Smooth muscle cell (in vitro differentiated cells): ENCODE measurements at regions not wholly inside any gene's neighbourhood (a gene's known extent, or its start where the extent isn't known, plus 50 kb on each side); places are given as distances from the start of the nearest gene placed in this dataset.

Experiments used
- DNase-seq: peaks from one replicate; lab custom pipeline; 2025; ENCODE audit not compliant: unreplicated experiment; lab: John Stamatoyannopoulos, UW
- H2AFZ ChIP-seq: fragments of 200-600 bp; sonication (generic); 2 replicates; pipeline ENCODE4 v1.6.0; 2016; ENCODE audit warnings: antibody characterized with exemption, low read depth, mild to moderate bottlenecking
- H3F3A ChIP-seq: fragments of 200-600 bp; sonication (generic); 2 replicates; pipeline ENCODE4 v1.6.0; 2017; ENCODE audit warnings: antibody characterized with exemption, low read depth
- H3K27ac ChIP-seq: fragments of 200-600 bp; sonication (generic); 2 replicates; pipeline ENCODE4 v1.5.1; 2016; ENCODE audit warnings: low read depth, mild to moderate bottlenecking
- H3K27me3 ChIP-seq: fragments of 200-600 bp; sonication (generic); 2 replicates; pipeline ENCODE4 v1.6.1; 2016; ENCODE audit warnings: low read depth, mild to moderate bottlenecking
- H3K36me3 ChIP-seq: fragments of 200-600 bp; sonication (generic); 2 replicates; pipeline ENCODE4 v1.5.1; 2016; ENCODE audit warnings: low read depth
- H3K4me1 ChIP-seq: fragments of 200-600 bp; sonication (generic); 2 replicates; pipeline ENCODE4 v1.5.1; 2016; ENCODE audit warnings: low read depth
- H3K4me2 ChIP-seq: fragments of 200-600 bp; sonication (generic); 2 replicates; pipeline ENCODE4 v1.6.0; 2016; ENCODE audit warnings: mild to moderate bottlenecking
- H3K4me3 ChIP-seq: fragments of 200-600 bp; sonication (generic); 2 replicates; pipeline ENCODE4 v1.5.1; 2016; ENCODE audit warnings: mild to moderate bottlenecking
- H3K79me2 ChIP-seq: fragments of 200-600 bp; sonication (generic); 2 replicates; pipeline ENCODE4 v1.6.0; 2016; ENCODE audit warnings: low read depth, mild to moderate bottlenecking
- H3K9ac ChIP-seq: fragments of 200-600 bp; sonication (generic); 2 replicates; pipeline ENCODE4 v1.6.0; 2016; ENCODE audit warnings: low read depth
- H3K9me3 ChIP-seq: fragments of 200-600 bp; sonication (generic); replicated peaks from 2 replicates; pipeline ENCODE4 v1.5.1; 2016; ENCODE audit warnings: low read depth
- H4K20me1 ChIP-seq: fragments of 200-600 bp; sonication (generic); 2 replicates; pipeline ENCODE4 v1.6.0; 2016; ENCODE audit warnings: low read depth
- WGBS: methylation state at CpG from one replicate; pipeline ENCODE4 v1.1.7; 2016; ENCODE audit warnings: low lambda C conversion rate; 5-methylcytosine and 5-hydroxymethylcytosine counted together
- TF ChIP-seq, protein P1 (sequence below): fragments of 200-600 bp; sonication (generic); IDR thresholded peaks from 2 replicates; pipeline ENCODE4 v1.5.1; 2017; ENCODE audit warnings: borderline replicate concordance, mild to moderate bottlenecking, antibody characterized with exemption; ENCODE audit not compliant: insufficient read depth, poor library complexity, severe bottlenecking

- WGBS, result 66% methylated on average over 2 of the region's 2 CpGs
Measured at GRCh38 chr5:117205894-117206293, 631.3 kb upstream of the SEMA6A start.

DNA sequence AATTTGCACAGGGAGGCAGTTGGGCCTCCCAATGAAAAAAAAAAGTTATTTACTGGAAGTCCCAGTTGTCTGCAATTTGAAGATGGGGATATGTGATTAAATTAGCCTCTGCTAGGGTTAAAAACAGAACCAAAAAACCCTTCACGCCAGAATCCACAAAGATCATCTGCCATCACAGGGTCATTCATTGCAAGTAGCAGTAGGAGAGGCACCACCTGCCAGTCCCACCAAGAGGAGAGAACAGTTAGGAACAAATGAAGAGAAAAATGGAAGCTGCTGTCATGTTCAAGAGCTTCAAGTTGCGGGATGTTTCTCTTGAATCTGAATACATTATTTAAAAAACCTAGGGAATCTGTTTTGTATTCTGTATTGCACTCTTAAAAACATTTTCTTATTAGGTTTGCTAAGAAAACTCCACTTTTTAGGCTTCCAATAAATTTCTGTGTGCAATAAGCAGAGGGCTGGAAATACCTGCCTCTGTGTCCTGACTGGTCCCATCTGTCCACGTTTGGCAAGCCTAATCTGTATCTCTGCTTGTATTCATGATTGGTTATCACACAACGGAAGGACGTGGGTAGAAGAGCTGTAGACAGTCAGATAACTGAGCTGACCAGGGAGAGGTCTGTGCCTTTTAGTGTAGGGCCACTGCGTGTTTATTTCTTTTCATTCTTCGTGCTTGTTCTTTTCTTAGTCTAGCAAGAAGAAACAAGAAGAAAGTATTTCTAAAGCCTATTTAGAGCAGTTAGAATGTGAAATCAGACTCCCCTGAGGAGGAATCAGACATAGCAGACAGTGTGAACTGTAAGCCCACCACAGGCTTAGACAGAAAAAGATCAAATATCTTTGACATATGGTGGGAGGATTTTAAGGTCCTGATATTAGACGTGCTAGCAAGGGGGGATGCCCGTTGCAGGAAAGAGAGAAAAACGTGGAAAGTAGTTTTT, 630.6 kb upstream of the SEMA6A start:
- H2AFZ ChIP-seq, result peak overlapping the region; percentile 89
- WGBS, result 38% methylated on average over 10 of the region's 10 CpGs

More at GRCh38 chr5:117205894-117206293, 631.3 kb upstream of the SEMA6A start:
- Histone ChIP-seq H3K27ac (no peak overlapping the region), H2AFZ (peak overlapping the region; percentile 89), H3K79me2 (no peaks in the 10 kb centered on the region), H3K9me3 (no peaks in the 10 kb centered on the region), H3K4me2 (peak overlapping the region; percentile 78), H3K4me1 (peaks cover 12% of the 10 kb centered on the region), H3K4me3 (peak overlapping the region; percentile 22), H3K27me3 (no peaks in the 10 kb centered on the region), H3K9ac (no peak overlapping the region), H4K20me1 (no peaks in the 10 kb centered on the region), H3K36me3 (no peaks in the 10 kb centered on the region), H3F3A (no peaks in the 10 kb centered on the region)
- TF ChIP-seq, protein P1, sequence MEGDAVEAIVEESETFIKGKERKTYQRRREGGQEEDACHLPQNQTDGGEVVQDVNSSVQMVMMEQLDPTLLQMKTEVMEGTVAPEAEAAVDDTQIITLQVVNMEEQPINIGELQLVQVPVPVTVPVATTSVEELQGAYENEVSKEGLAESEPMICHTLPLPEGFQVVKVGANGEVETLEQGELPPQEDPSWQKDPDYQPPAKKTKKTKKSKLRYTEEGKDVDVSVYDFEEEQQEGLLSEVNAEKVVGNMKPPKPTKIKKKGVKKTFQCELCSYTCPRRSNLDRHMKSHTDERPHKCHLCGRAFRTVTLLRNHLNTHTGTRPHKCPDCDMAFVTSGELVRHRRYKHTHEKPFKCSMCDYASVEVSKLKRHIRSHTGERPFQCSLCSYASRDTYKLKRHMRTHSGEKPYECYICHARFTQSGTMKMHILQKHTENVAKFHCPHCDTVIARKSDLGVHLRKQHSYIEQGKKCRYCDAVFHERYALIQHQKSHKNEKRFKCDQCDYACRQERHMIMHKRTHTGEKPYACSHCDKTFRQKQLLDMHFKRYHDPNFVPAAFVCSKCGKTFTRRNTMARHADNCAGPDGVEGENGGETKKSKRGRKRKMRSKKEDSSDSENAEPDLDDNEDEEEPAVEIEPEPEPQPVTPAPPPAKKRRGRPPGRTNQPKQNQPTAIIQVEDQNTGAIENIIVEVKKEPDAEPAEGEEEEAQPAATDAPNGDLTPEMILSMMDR, result no peak
- no peak for DNase-seq

DNA sequence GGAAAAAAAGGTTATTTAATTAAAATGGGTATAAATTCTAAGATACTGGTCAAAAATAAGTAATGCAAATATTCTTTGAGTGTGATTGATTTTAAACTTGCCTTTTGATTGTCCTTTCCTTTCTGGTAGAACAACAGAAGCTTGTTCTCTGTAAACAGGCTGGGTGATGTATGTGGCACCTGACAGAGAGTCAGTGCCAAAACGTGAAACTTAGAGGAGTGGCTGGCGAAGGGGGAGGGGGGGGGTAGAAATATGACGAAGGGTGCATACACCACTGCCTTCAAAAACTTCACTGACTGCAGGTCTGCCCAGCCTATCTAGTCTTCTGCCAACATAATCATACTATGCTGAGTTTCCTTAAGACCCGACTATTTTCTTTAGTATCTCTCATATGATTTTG, 629.8 kb upstream of the SEMA6A start:
- Histone ChIP-seq H3K9ac (no peak overlapping the region), H3K27ac (no peak overlapping the region), H3K4me1 (peaks cover 12% of the 10 kb centered on the region), H3K79me2 (no peaks in the 10 kb centered on the region), H3K9me3 (no peaks in the 10 kb centered on the region), H3K27me3 (no peaks in the 10 kb centered on the region), H4K20me1 (no peaks in the 10 kb centered on the region), H3K4me3 (no peak overlapping the region), H3F3A (no peaks in the 10 kb centered on the region), H2AFZ (no peak overlapping the region), H3K4me2 (no peak overlapping the region), H3K36me3 (no peaks in the 10 kb centered on the region)
- 87% methylated on average over 4 of the region's 4 CpGs for WGBS
- TF ChIP-seq, protein P1, result no peak
- DNase-seq, result no peak

More for the DNA sequence above, 630.6 kb upstream of the SEMA6A start:
- no peaks in the 10 kb centered on the region for H3F3A ChIP-seq
- H3K79me2 ChIP-seq, result no peaks in the 10 kb centered on the region
- H3K27ac ChIP-seq, result no peak overlapping the region
- no peaks in the 10 kb centered on the region for H4K20me1 ChIP-seq
- H3K4me1 ChIP-seq, result peaks cover 12% of the 10 kb centered on the region
- H3K4me2 ChIP-seq, result peak overlapping the region; percentile 78
- no peak overlapping the region for H3K9ac ChIP-seq
- no peaks in the 10 kb centered on the region for H3K9me3 ChIP-seq
- DNase-seq, result no peak
- peak overlapping the region; percentile 22 for H3K4me3 ChIP-seq
- TF ChIP-seq, protein P1, result no peak
- no peaks in the 10 kb centered on the region for H3K36me3 ChIP-seq
- H3K27me3 ChIP-seq, result no peaks in the 10 kb centered on the region
